ENCODE measurements at regions not wholly inside any gene's neighbourhood (a gene's known extent, or its start where the extent isn't known, plus 50 kb on each side); places are given as distances from the start of the nearest gene placed in this dataset.

- in situ Hi-C loops (cut with MboI) = no loop called here
- ATAC-seq = no peak
These were observed 64.8 kb downstream of the DACT1 start for GRCh38 chr14:58702441-58703160.

GRCh38 chr14:58703161-58703506 is 65.4 kb downstream of the DACT1 start:
- FAIRE-seq (no peak), ATAC-seq (no peak), DNase-seq (ENCODE audit: low read depth, low spot score) (no peak)
- Histone ChIP-seq H2AFZ (ENCODE audit: control insufficient read depth, low read depth, low read length) (no peak overlapping the region), H3K79me2 (ENCODE audit: control insufficient read depth, insufficient read depth, low read length) (no peaks in the 10 kb centered on the region), H3K27me3 (replicated peaks in 1 of 2; ENCODE audit: control insufficient read depth in 2 of 2, insufficient read depth in 2 of 2, low read length in 1 of 2) (no peaks in the 10 kb centered on the region), H3K27ac (ENCODE audit: control insufficient read depth, insufficient read depth) (no peak overlapping the region), H4K20me1 (ENCODE audit: control insufficient read depth, insufficient read depth) (no peaks in the 10 kb centered on the region), H3K4me2 (ENCODE audit: control insufficient read depth, insufficient read depth) (no peak overlapping the region), H3K4me1 (ENCODE audit: control insufficient read depth, insufficient read depth, low read length) (no peaks in the 10 kb centered on the region), H3K9me3 (replicated peaks; ENCODE audit: control insufficient read depth, insufficient read depth, low read length) (no peaks in the 10 kb centered on the region), H3K9ac (ENCODE audit: control insufficient read depth, insufficient read depth, low read length) (no peak overlapping the region), H3K36me3 (ENCODE audit: control insufficient read depth in 2 of 2, insufficient read depth in 2 of 2, low read length in 1 of 2) (no peaks in the 10 kb centered on the region), H3K4me3 (no peak overlapping the region)
- POLR2A ChIA-PET = no interaction called here
- RAD21 ChIA-PET (ENCODE audit: unreplicated experiment) = no interaction called here
- 100% methylated on average over 1 of the region's 1 CpG for WGBS (ENCODE audit: insufficient coverage, insufficient replicate concordance, low lambda C conversion rate, missing lambda C conversion rate)
- CTCF ChIA-PET = interaction anchor here (1.0 kb wide), 1 partner anchor 11 kb away, joined by 4 read pairs; no protein-coding TSS in a partner anchor
- TF ChIP-seq TAF1 (IDR thresholded peaks at IDR 0.05; ENCODE audit: borderline replicate concordance, low read depth, low read length) = no peak
- TF ChIP-seq RCOR1 (conservative IDR thresholded peaks at IDR 0.05; ENCODE audit: low read depth, low read length) = no peak
- TF ChIP-seq ZNF217 (IDR thresholded peaks at IDR 0.05) = no peak
- no peak for TF ChIP-seq RUNX3 (IDR thresholded peaks at IDR 0.05; ENCODE audit: low read length)
- no peak for TF ChIP-seq MAX (IDR thresholded peaks at IDR 0.05; ENCODE audit: low read depth, low read length)
- no peak for TF ChIP-seq YBX1 (IDR thresholded peaks at IDR 0.05)
- TF ChIP-seq IRF3 (IDR thresholded peaks at IDR 0.05) = no peak
- TF ChIP-seq JUND (IDR thresholded peaks at IDR 0.05; ENCODE audit: low read depth, low read length) = no peak
- TF ChIP-seq CBX5 (IDR thresholded peaks at IDR 0.05; ENCODE audit: low read depth) = no peak
- SMC1A ChIA-PET (ENCODE audit: uncharacterized antibody, unreplicated experiment) = interaction anchor here (1.2 kb wide), 2 partner anchors 20 to 92 kb away, joined by 3 to 4 read pairs; no protein-coding TSS in a partner anchor
- intact Hi-C loops (cut with micrococcal nuclease; ENCODE audit: unreplicated experiment) = no loop called here
- in situ Hi-C loops (cut with MboI) = no loop called here
- no TSS peak for BruUV-seq (replicated peaks)

More at GRCh38 chr14:58702441-58703160, 64.8 kb downstream of the DACT1 start:
- Histone ChIP-seq H3K4me2 (ENCODE audit: control insufficient read depth, insufficient read depth) (no peak overlapping the region), H3K4me3 (no peak overlapping the region), H3K9ac (ENCODE audit: control insufficient read depth, insufficient read depth, low read length) (no peak overlapping the region), H3K4me1 (ENCODE audit: control insufficient read depth, insufficient read depth, low read length) (no peaks in the 10 kb centered on the region), H3K36me3 (ENCODE audit: control insufficient read depth in 2 of 2, insufficient read depth in 2 of 2, low read length in 1 of 2) (no peaks in the 10 kb centered on the region), H3K27me3 (replicated peaks in 1 of 2; ENCODE audit: control insufficient read depth in 2 of 2, insufficient read depth in 2 of 2, low read length in 1 of 2) (no peaks in the 10 kb centered on the region), H4K20me1 (ENCODE audit: control insufficient read depth, insufficient read depth) (no peaks in the 10 kb centered on the region), H2AFZ (ENCODE audit: control insufficient read depth, low read depth, low read length) (no peak overlapping the region), H3K79me2 (ENCODE audit: control insufficient read depth, insufficient read depth, low read length) (no peaks in the 10 kb centered on the region), H3K27ac (ENCODE audit: control insufficient read depth, insufficient read depth) (no peak overlapping the region), H3K9me3 (replicated peaks; ENCODE audit: control insufficient read depth, insufficient read depth, low read length) (no peaks in the 10 kb centered on the region)
- TF ChIP-seq ZNF274 (IDR thresholded peaks at IDR 0.05; ENCODE audit: insufficient read depth, insufficient read length) (no peak), POU2F2 (IDR thresholded peaks at IDR 0.05; ENCODE audit: borderline replicate concordance, low read depth, low read length) (no peak), ZNF217 (IDR thresholded peaks at IDR 0.05) (no peak), CHD1 (IDR thresholded peaks at IDR 0.05; ENCODE audit: low read depth, low read length) (no peak), SP1 (IDR thresholded peaks at IDR 0.05; ENCODE audit: low read depth, low read length) (no peak), CBX3 (IDR thresholded peaks at IDR 0.05; ENCODE audit: borderline replicate concordance, low read depth) (no peak), SMARCA5 (IDR thresholded peaks at IDR 0.05) (no peak), NR2C2 (IDR thresholded peaks at IDR 0.05; ENCODE audit: borderline replicate concordance, control insufficient read depth, insufficient read length, low read depth) (no peak), CBFB (IDR thresholded peaks at IDR 0.05; ENCODE audit: low read depth) (no peak), KDM1A (IDR thresholded peaks at IDR 0.05; ENCODE audit: borderline replicate concordance) (no peak), ASH2L (IDR thresholded peaks at IDR 0.05; ENCODE audit: borderline replicate concordance, low read depth) (no peak)
- POLR2A ChIA-PET = no interaction called here
- RAD21 ChIA-PET (ENCODE audit: unreplicated experiment) = no interaction called here
- CTCF ChIA-PET = interaction anchor here (0.6 kb wide), 1 partner anchor 21 kb away, joined by 3 read pairs; no protein-coding TSS in a partner anchor
- WGBS (ENCODE audit: insufficient coverage, insufficient replicate concordance, low lambda C conversion rate, missing lambda C conversion rate) = 0% methylated on average over 1 of the region's 1 CpG
- no TSS peak for BruUV-seq (replicated peaks)
- DNase-seq (ENCODE audit: low read depth, low spot score) = no peak
- FAIRE-seq = no peak
- intact Hi-C loops (cut with micrococcal nuclease; ENCODE audit: unreplicated experiment) = no loop called here
- SMC1A ChIA-PET (ENCODE audit: uncharacterized antibody, unreplicated experiment) = interaction anchor here (1.2 kb wide), 2 partner anchors 20 to 92 kb away, joined by 3 to 4 read pairs; no protein-coding TSS in a partner anchor

All from GM12878 (cell line).